ENCODE measurements at regions not wholly inside any gene's neighbourhood (a gene's known extent, or its start where the extent isn't known, plus 50 kb on each side); places are given as distances from the start of the nearest gene placed in this dataset.

GRCh38 chr5:114089259-114089658 is 272.6 kb upstream of the KCNN2 start:
- H3K4me1 ChIP-seq, result no peaks in the 10 kb centered on the region
- no peak overlapping the region for H3K27ac ChIP-seq
- ATAC-seq (no peak), DNase-seq (no peak)
- H3K36me3 ChIP-seq, result no peaks in the 10 kb centered on the region
- H3K9me3 ChIP-seq, result no peaks in the 10 kb centered on the region
- WGBS (ENCODE audit: insufficient coverage, low coverage, low lambda C conversion rate, missing lambda C conversion rate), result 31% methylated on average over 4 of the region's 4 CpGs
- H3K27me3 ChIP-seq, result no peaks in the 10 kb centered on the region
- H3K4me3 ChIP-seq, result no peak overlapping the region
- TF ChIP-seq POLR2A (IDR thresholded peaks at IDR 0.05) (no peak), CTCF (IDR thresholded peaks at IDR 0.05) (no peak)
- intact Hi-C loops (cut with DNase I), result no loop called here

GRCh38 chr5:114097570-114097969 is 264.3 kb upstream of the KCNN2 start:
- Histone ChIP-seq H3K27ac (no peak overlapping the region), H3K4me1 (no peaks in the 10 kb centered on the region), H3K9me3 (no peaks in the 10 kb centered on the region), H3K4me3 (no peak overlapping the region), H3K27me3 (no peaks in the 10 kb centered on the region), H3K36me3 (no peaks in the 10 kb centered on the region)
- DNase-seq (no peak), ATAC-seq (no peak)
- intact Hi-C loops (cut with DNase I), result no loop called here
- TF ChIP-seq POLR2A (IDR thresholded peaks at IDR 0.05) (no peak), CTCF (IDR thresholded peaks at IDR 0.05) (no peak)
- 44% methylated on average over 2 of the region's 2 CpGs for WGBS (ENCODE audit: insufficient coverage, low coverage, low lambda C conversion rate, missing lambda C conversion rate)

GRCh38 chr5:114099161-114099560 is 262.7 kb upstream of the KCNN2 start:
- intact Hi-C loops (cut with DNase I), result no loop called here
- Histone ChIP-seq H3K36me3 (no peaks in the 10 kb centered on the region), H3K9me3 (no peaks in the 10 kb centered on the region), H3K4me3 (no peak overlapping the region), H3K27me3 (no peaks in the 10 kb centered on the region), H3K27ac (no peak overlapping the region), H3K4me1 (no peaks in the 10 kb centered on the region)
- DNase-seq, result no peak
- no peak for TF ChIP-seq POLR2A (IDR thresholded peaks at IDR 0.05)
- no peak for TF ChIP-seq CTCF (IDR thresholded peaks at IDR 0.05)
- WGBS (ENCODE audit: insufficient coverage, low coverage, low lambda C conversion rate, missing lambda C conversion rate), result 24% methylated on average over 2 of the region's 2 CpGs
- no peak for ATAC-seq

- DNase-seq, result no peak
Measured at GRCh38 chr5:114101153-114101552, 260.7 kb upstream of the KCNN2 start.

More at GRCh38 chr5:114101153-114101552, 260.7 kb upstream of the KCNN2 start:
- Histone ChIP-seq H3K4me3 (no peak overlapping the region), H3K9me3 (no peaks in the 10 kb centered on the region), H3K4me1 (no peaks in the 10 kb centered on the region), H3K27me3 (no peaks in the 10 kb centered on the region), H3K27ac (no peak overlapping the region), H3K36me3 (no peaks in the 10 kb centered on the region)
- intact Hi-C loops (cut with DNase I), result no loop called here
- 5% methylated on average over 2 of the region's 3 CpGs for WGBS (ENCODE audit: insufficient coverage, low coverage, low lambda C conversion rate, missing lambda C conversion rate)
- peak; percentile 63 to 74 (median 70) for ATAC-seq
- TF ChIP-seq POLR2A (IDR thresholded peaks at IDR 0.05) (no peak), CTCF (IDR thresholded peaks at IDR 0.05) (peak; percentile 32 to 62 (median 54))

Data from right lobe of liver (tissue), 6 donors.